Ovary (tissue), 3 donors: ENCODE measurements at regions not wholly inside any gene's neighbourhood (a gene's known extent, or its start where the extent isn't known, plus 50 kb on each side); places are given as distances from the start of the nearest gene placed in this dataset.
"Not testable (repeated sequence)": the region's sequence is repeated elsewhere in the genome, so short reads cannot be mapped to it uniquely, and the experiment has no call there.

Source experiments
- CTCF ChIP-seq, 3 donors: fragments of 450-650 bp in 2 of 3; fragments of 200-600 bp in 1 of 3; IDR thresholded peaks; one replicate each; pipeline versions ENCODE4 v1.5.1 to v1.8.0; 2016 to 2022; ENCODE audit warnings: antibody characterized with exemption in 3 of 3, mild to moderate bottlenecking in 1 of 3
- EP300 ChIP-seq: sonication (generic); formaldehyde crosslinking; IDR thresholded peaks from one replicate; pipeline ENCODE4 v1.6.1; 2017; ENCODE audit warnings: antibody characterized with exemption
- POLR2A ChIP-seq: fragments of 450-650 bp; IDR thresholded peaks from one replicate; pipeline ENCODE4 v1.6.1; 2017; ENCODE audit warnings: antibody characterized with exemption, mild to moderate bottlenecking, moderate library complexity
- donor health status: DM: no; HTN: no; CAD: no.

DNA sequence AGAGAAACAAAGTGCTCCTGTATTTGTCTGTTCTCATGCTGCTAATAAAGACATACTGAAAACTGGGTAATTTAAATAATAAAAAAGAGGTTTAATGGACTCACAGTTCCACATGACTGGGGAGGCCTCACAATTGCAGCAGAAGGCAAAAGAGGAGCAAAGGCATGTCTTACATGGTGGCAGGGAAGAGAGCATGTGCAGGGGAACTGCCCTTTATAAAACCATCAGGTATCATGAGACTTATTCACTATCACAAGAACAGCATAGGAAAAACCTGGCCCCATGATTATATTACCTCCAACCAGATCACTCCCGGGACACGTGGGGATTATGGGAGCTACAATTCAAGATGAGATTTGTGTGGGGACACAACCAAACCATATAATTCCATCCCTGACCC is 514.1 kb upstream of the ADGRB3 start:
- not testable (repeated sequence) for TF ChIP-seq CTCF (IDR thresholded peaks at IDR 0.05); POLR2A; EP300
